ENCODE measurements at regions not wholly inside any gene's neighbourhood (a gene's known extent, or its start where the extent isn't known, plus 50 kb on each side); places are given as distances from the start of the nearest gene placed in this dataset.

DNA sequence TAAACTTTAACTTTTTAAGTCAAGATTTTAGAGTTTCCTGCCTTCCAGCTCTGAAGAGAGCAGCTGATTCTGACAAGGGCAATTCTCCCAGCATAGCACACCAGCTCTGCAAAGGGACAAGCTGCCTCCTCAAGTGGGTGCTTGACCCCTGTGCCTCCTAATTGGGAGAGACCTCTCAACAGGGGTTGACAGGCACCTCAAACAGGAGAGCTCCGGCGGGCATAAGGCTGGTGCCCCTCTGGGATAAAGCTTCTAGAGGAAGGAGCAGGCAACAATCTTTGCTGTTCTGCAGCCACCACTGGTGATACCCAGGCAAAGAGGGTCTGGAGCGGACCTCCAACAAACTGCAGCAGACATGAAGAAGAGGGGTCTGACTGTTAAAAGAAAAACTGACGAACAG is 872.9 kb upstream of the PCDH10 start:
- TF ChIP-seq CTCF (conservative IDR thresholded peaks at IDR 0.05) (no peak), EZH2 (IDR thresholded peaks at IDR 0.05; ENCODE audit: low read depth) (no peak)

Measured in PC-9 (cell line).